HepG2 (cell line): ENCODE measurements at regions not wholly inside any gene's neighbourhood (a gene's known extent, or its start where the extent isn't known, plus 50 kb on each side); places are given as distances from the start of the nearest gene placed in this dataset.

ENCODE experiments used
- ATAC-seq: fragments of 200-7000 bp; cut with Tn5 transposase; 3 replicates; pipeline ENCODE4 v1.9.1; 2020; ENCODE audit warnings: mild to moderate bottlenecking, moderate library complexity
- BruUV-seq: library from RNA; stranded (reverse); fragments of 400-500 nt; replicated peaks from 2 replicates; lab custom pipeline; 2021; lab: Mats Ljungman, UMichigan
- CTCF ChIA-PET: fragments of 300-600 bp; formaldehyde crosslinking; extraction: SDS; loops from one replicate; lab custom pipeline; 2021; ENCODE audit warnings: low total read pairs, inconsistent platforms, low intra/inter-chr PET ratio; lab: Yijun Ruan, JAX
- POLR2A ChIA-PET: fragments of 350-600 bp; sonication (Branson Sonifier 250); formaldehyde crosslinking; loops from one replicate; lab custom pipeline; 2020; ENCODE audit warnings: antibody characterized with exemption, inconsistent platforms; lab: Yijun Ruan, JAX
- DNase-seq: peaks from one replicate; pipeline ENCODE4 v3.0.0-alpha.2; 2015; ENCODE audit warnings: low spot score
- FAIRE-seq: peaks from 3 replicates; lab custom pipeline; 2011; peaks lifted over from hg19 to GRCh38; lab: Jason Lieb, UNC
- H2AFZ ChIP-seq: one replicate; pipeline ENCODE4 v1.6.1; 2011; ENCODE audit warnings: low read length, inconsistent platforms
- H3K27ac ChIP-seq: fragments of 300-600 bp; 3 replicates; pipeline ENCODE4 v1.8.0; 2011; ENCODE audit warnings: mixed run types, mild to moderate bottlenecking, mixed read lengths, low read length, inconsistent platforms; ENCODE audit not compliant: insufficient read depth; ENCODE audit errors: extremely low read length
- H3K27me3 ChIP-seq, 2 experiments: fragments of 200-600 bp in 1 of 2; 2 replicates in 1 of 2; 3 replicates in 1 of 2; pipeline versions ENCODE4 v1.6.0 to v1.8.0; 2011; ENCODE audit warnings: low read length in 2 of 2, mild to moderate bottlenecking in 2 of 2, moderate library complexity in 2 of 2, inconsistent platforms in 1 of 2; ENCODE audit not compliant: insufficient read depth in 2 of 2, control insufficient read depth in 1 of 2
- H3K36me3 ChIP-seq, 2 experiments: fragments of 200-600 bp in 1 of 2; replicated peaks in 1 of 2; 2 replicates in 1 of 2; 3 replicates in 1 of 2; pipeline versions ENCODE4 v1.5.1 to v1.8.0; 2011; ENCODE audit warnings: low read length in 2 of 2, inconsistent platforms in 1 of 2; ENCODE audit not compliant: insufficient read depth in 2 of 2, control insufficient read depth in 1 of 2
- H3K4me1 ChIP-seq: 2 replicates; pipeline ENCODE4 v1.5.1; 2012; ENCODE audit warnings: low read length, inconsistent platforms; ENCODE audit not compliant: insufficient read depth
- H3K4me2 ChIP-seq: 2 replicates; pipeline ENCODE4 v1.6.0; 2011; ENCODE audit warnings: low read depth, low read length, inconsistent platforms
- H3K4me3 ChIP-seq, 3 experiments: fragments of 200-600 bp in 1 of 3; sonication (generic), shearing (Covaris generic) in 1 of 3; replicated peaks in 1 of 3; 2 replicates each; pipeline ENCODE4 v1.5.1; 2011 to 2016; ENCODE audit warnings: low read length in 3 of 3, inconsistent platforms in 2 of 3, low read depth in 2 of 3, mild to moderate bottlenecking in 2 of 3, control low read depth in 1 of 3, mixed read lengths in 1 of 3; ENCODE audit not compliant: insufficient read depth in 1 of 3
- H3K79me2 ChIP-seq: one replicate; pipeline ENCODE4 v1.6.1; 2011; ENCODE audit warnings: low read length, inconsistent platforms; ENCODE audit not compliant: insufficient read depth
- H3K9ac ChIP-seq: 2 replicates; pipeline ENCODE4 v1.6.0; 2011; ENCODE audit warnings: mild to moderate bottlenecking, low read depth, low read length, inconsistent platforms; ENCODE audit not compliant: insufficient read depth
- H3K9me3 ChIP-seq: 2 replicates; pipeline ENCODE4 v1.5.1; 2012; ENCODE audit warnings: mild to moderate bottlenecking, low read length
- H4K20me1 ChIP-seq: 2 replicates; pipeline ENCODE4 v1.6.0; 2011; ENCODE audit warnings: inconsistent platforms, mild to moderate bottlenecking, low read length, moderate library complexity; ENCODE audit not compliant: insufficient read depth
- MIER2 ChIP-seq: IDR thresholded peaks from 2 replicates; pipeline ENCODE4 v1.6.1; 2016; ENCODE audit warnings: missing biosample characterization, missing genetic modification reagents
- NPAS2 ChIP-seq: sonication (generic); formaldehyde crosslinking; IDR thresholded peaks from 2 replicates; pipeline ENCODE4 v1.8.0; 2022; ENCODE audit warnings: mild to moderate bottlenecking, missing genetic modification reagents, borderline replicate concordance
- TBX2 ChIP-seq: sonication (generic); formaldehyde crosslinking; IDR thresholded peaks from 2 replicates; pipeline ENCODE4 v1.5.0; 2020; ENCODE audit warnings: missing genetic modification reagents, mild to moderate bottlenecking, borderline replicate concordance
- TOPORS ChIP-seq: sonication (generic); formaldehyde crosslinking; IDR thresholded peaks from 2 replicates; pipeline ENCODE4 v1.8.0; 2023; ENCODE audit warnings: mild to moderate bottlenecking, missing genetic modification reagents
- ZNF3 ChIP-seq: IDR thresholded peaks from 2 replicates; pipeline ENCODE4 v1.7.0; 2017; ENCODE audit warnings: inconsistent platforms
- WGBS: methylation state at CpG from one replicate; pipeline ENCODE4 v1.1.6; 2017; ENCODE audit warnings: low lambda C conversion rate; 5-methylcytosine and 5-hydroxymethylcytosine counted together
- in situ Hi-C: cut with HindIII; loops from 2 replicates; pipeline ENCODE4 v1.10.0; 2017; ENCODE audit warnings: low pct_unique_long_range_greater_than_20kb; ENCODE audit not compliant: extremely low pct_ligation_motif_present
- intact Hi-C: fragments of 100-400 bp; cut with micrococcal nuclease; formaldehyde crosslinking; loops from one replicate; pipeline ENCODE4 v1.10.0; 2022; ENCODE audit not compliant: unreplicated experiment
- TF ChIP-seq, protein P1 (sequence below), 2 experiments: IDR thresholded peaks; 2 replicates each; pipeline ENCODE4 v1.6.1; 2011 to 2012; ENCODE audit warnings: low read length in 2 of 2, borderline replicate concordance in 1 of 2, low read depth in 1 of 2, mild to moderate bottlenecking in 1 of 2, moderate library complexity in 1 of 2
- TF ChIP-seq, protein P2 (sequence below): sonication (generic); formaldehyde crosslinking; IDR thresholded peaks from 2 replicates; pipeline ENCODE4 v1.4.0; 2020; ENCODE audit warnings: missing genetic modification reagents
- TF ChIP-seq, protein P3 (sequence below): sonication (generic); formaldehyde crosslinking; conservative IDR thresholded peaks from 2 replicates; pipeline ENCODE4 v1.4.0; 2020; ENCODE audit warnings: missing genetic modification reagents

DNA sequence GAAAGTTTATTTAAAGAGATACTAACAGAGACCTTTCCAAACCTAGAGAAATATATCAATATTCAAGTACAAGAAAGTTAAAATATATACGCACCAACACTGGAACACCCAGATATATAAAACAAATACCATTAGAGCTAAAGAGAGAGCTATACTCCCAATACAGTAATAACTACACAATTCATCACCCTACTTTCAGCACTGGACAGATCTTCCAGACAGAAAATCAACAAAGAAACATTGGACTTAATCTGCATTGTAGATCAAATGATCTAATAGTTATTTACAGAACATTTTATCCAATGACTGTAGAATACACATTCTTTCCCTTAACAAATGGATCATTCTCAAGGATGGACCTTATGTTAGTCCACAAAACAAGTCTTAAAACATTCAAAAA lies 311.9 kb downstream of the METTL15 start:
- Histone ChIP-seq H3K9me3 (no peaks in the 10 kb centered on the region), H3K9ac (no peak overlapping the region), H2AFZ (no peak overlapping the region), H3K27ac (no peak overlapping the region), H3K79me2 (no peaks in the 10 kb centered on the region), H3K4me3 (no peak overlapping the region), H3K27me3 (no peaks in the 10 kb centered on the region), H4K20me1 (no peaks in the 10 kb centered on the region), H3K4me2 (no peak overlapping the region), H3K36me3 (no peaks in the 10 kb centered on the region), H3K4me1 (no peaks in the 10 kb centered on the region)
- DNase-seq (no peak), ATAC-seq (no peak), FAIRE-seq (no peak)
- ChIA-PET CTCF (no interaction called here), POLR2A (no interaction called here)
- BruUV-seq = no TSS peak
- intact Hi-C loops (no loop called here), in situ Hi-C loops (no loop called here)
- WGBS = 92% methylated on average over 1 of the region's 1 CpG
- TF ChIP-seq, protein P1, sequence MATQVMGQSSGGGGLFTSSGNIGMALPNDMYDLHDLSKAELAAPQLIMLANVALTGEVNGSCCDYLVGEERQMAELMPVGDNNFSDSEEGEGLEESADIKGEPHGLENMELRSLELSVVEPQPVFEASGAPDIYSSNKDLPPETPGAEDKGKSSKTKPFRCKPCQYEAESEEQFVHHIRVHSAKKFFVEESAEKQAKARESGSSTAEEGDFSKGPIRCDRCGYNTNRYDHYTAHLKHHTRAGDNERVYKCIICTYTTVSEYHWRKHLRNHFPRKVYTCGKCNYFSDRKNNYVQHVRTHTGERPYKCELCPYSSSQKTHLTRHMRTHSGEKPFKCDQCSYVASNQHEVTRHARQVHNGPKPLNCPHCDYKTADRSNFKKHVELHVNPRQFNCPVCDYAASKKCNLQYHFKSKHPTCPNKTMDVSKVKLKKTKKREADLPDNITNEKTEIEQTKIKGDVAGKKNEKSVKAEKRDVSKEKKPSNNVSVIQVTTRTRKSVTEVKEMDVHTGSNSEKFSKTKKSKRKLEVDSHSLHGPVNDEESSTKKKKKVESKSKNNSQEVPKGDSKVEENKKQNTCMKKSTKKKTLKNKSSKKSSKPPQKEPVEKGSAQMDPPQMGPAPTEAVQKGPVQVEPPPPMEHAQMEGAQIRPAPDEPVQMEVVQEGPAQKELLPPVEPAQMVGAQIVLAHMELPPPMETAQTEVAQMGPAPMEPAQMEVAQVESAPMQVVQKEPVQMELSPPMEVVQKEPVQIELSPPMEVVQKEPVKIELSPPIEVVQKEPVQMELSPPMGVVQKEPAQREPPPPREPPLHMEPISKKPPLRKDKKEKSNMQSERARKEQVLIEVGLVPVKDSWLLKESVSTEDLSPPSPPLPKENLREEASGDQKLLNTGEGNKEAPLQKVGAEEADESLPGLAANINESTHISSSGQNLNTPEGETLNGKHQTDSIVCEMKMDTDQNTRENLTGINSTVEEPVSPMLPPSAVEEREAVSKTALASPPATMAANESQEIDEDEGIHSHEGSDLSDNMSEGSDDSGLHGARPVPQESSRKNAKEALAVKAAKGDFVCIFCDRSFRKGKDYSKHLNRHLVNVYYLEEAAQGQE (IDR thresholded peaks at IDR 0.05; ENCODE audit: borderline replicate concordance in 1 of 2, low read depth in 1 of 2, low read length in 2 of 2) = peak in 1 of 2 experiments; percentile 72; a peak in 2 of 4 replicates
- TF ChIP-seq TBX2 (CRISPR knock-in tag) (no peak), ZNF3 (CRISPR knock-in tag) (no peak), TOPORS (CRISPR knock-in tag) (no peak), MIER2 (peak; percentile 37; the same call in 1 of the 2 replicates), NPAS2 (CRISPR knock-in tag) (no peak)
- TF ChIP-seq, protein P2, sequence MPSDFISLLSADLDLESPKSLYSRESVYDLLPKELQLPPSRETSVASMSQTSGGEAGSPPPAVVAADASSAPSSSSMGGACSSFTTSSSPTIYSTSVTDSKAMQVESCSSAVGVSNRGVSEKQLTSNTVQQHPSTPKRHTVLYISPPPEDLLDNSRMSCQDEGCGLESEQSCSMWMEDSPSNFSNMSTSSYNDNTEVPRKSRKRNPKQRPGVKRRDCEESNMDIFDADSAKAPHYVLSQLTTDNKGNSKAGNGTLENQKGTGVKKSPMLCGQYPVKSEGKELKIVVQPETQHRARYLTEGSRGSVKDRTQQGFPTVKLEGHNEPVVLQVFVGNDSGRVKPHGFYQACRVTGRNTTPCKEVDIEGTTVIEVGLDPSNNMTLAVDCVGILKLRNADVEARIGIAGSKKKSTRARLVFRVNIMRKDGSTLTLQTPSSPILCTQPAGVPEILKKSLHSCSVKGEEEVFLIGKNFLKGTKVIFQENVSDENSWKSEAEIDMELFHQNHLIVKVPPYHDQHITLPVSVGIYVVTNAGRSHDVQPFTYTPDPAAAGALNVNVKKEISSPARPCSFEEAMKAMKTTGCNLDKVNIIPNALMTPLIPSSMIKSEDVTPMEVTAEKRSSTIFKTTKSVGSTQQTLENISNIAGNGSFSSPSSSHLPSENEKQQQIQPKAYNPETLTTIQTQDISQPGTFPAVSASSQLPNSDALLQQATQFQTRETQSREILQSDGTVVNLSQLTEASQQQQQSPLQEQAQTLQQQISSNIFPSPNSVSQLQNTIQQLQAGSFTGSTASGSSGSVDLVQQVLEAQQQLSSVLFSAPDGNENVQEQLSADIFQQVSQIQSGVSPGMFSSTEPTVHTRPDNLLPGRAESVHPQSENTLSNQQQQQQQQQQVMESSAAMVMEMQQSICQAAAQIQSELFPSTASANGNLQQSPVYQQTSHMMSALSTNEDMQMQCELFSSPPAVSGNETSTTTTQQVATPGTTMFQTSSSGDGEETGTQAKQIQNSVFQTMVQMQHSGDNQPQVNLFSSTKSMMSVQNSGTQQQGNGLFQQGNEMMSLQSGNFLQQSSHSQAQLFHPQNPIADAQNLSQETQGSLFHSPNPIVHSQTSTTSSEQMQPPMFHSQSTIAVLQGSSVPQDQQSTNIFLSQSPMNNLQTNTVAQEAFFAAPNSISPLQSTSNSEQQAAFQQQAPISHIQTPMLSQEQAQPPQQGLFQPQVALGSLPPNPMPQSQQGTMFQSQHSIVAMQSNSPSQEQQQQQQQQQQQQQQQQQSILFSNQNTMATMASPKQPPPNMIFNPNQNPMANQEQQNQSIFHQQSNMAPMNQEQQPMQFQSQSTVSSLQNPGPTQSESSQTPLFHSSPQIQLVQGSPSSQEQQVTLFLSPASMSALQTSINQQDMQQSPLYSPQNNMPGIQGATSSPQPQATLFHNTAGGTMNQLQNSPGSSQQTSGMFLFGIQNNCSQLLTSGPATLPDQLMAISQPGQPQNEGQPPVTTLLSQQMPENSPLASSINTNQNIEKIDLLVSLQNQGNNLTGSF (CRISPR knock-in tag) = no peak
- TF ChIP-seq, protein P3, sequence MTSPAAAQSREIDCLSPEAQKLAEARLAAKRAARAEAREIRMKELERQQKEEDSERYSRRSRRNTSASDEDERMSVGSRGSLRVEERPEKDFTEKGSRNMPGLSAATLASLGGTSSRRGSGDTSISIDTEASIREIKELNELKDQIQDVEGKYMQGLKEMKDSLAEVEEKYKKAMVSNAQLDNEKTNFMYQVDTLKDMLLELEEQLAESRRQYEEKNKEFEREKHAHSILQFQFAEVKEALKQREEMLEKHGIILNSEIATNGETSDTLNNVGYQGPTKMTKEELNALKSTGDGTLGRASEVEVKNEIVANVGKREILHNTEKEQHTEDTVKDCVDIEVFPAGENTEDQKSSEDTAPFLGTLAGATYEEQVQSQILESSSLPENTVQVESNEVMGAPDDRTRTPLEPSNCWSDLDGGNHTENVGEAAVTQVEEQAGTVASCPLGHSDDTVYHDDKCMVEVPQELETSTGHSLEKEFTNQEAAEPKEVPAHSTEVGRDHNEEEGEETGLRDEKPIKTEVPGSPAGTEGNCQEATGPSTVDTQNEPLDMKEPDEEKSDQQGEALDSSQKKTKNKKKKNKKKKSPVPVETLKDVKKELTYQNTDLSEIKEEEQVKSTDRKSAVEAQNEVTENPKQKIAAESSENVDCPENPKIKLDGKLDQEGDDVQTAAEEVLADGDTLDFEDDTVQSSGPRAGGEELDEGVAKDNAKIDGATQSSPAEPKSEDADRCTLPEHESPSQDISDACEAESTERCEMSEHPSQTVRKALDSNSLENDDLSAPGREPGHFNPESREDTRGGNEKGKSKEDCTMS (CRISPR knock-in tag) = no peak
